ENCODE measurements at regions not wholly inside any gene's neighbourhood (a gene's known extent, or its start where the extent isn't known, plus 50 kb on each side); places are given as distances from the start of the nearest gene placed in this dataset.

DNA sequence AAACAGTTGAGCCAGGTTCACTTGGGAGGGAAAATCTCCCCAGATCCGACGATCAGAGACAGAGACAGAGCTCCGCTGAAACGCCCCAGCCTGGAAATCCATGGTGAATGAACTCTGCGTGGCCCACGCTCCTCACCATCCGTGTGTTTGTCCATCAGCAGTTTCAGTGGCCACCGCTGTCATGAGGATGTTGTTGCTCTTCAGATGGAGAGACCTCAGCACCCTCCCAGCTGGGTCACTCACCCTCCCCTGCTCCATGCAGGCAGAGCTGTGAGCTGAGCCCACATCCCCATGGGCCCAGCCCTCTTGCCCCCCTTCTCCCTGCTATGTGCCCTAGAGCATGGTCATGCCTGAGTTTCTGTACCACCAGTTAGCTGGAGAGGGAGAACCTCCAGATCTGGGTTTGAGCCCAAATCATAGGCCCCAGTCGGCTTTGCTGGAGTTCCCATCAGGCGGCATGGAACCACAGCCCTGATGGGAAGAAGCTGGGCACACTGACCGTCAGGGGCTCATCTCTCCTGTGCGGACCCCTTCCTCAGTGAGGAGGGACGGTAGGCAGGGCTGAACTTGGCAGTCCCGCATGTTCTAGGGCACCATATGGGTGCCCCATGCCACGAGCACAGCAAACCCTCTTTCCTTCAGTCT lies 154.4 kb upstream of the COL5A1 start:
- H3K4me3 ChIP-seq (ENCODE audit: low read length): no peak overlapping the region
- no peak for TF ChIP-seq CTCF (conservative IDR thresholded peaks at IDR 0.05; ENCODE audit: low read length)
- DNase-seq (ENCODE audit: low read depth): no peak

GRCh38 chr9:134488331-134489280 lies 153.0 kb upstream of the COL5A1 start:
- H3K4me3 ChIP-seq (ENCODE audit: low read length): no peak overlapping the region; the same call in 1 of the 2 replicates
- no peak for TF ChIP-seq CTCF (conservative IDR thresholded peaks at IDR 0.05; ENCODE audit: low read length)
- DNase-seq (ENCODE audit: low read depth): peak; percentile 62

DNA sequence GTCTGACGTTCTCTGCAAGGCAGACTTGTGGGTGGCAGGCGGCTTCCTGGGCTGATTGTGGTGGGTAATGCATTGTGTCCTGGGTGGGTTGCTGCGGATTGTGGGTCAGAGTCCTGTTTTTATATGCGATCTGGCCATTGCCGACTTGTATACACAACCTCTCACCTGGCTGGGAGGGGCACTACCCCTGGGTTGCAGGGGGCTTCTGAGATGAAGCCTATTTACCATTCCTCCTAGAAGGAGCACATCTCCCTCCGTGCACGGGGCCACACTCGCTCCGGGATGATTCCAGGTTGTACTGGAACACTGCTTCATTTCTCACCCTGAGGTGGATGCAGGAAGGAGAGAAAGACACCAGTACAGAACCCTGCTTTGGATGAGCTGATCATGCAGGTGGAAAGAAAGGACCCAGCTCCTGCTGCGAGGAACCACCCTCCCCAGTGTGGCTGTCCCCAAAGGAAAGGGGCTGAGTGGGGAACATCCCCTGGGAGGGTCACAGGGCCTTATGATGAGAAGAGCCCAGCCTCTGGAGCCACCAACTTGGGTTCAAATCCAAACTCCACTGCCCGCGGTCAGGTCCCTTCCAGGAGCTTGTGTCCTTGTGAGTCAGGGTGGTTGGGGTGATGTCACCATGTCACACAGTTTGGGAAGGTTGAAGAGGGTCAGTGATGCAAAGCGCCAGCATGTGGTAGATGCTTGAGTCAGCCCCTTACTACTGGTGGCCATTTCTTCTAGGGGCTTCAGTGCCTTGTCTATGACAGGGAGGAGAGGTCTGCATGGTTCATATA lies 151.8 kb upstream of the COL5A1 start:
- no peak overlapping the region for H3K4me3 ChIP-seq (ENCODE audit: low read length)
- no peak for DNase-seq (ENCODE audit: low read depth)
- no peak for TF ChIP-seq CTCF (conservative IDR thresholded peaks at IDR 0.05; ENCODE audit: low read length)

- DNase-seq (ENCODE audit: low read depth): no peak
- no peak for TF ChIP-seq CTCF (conservative IDR thresholded peaks at IDR 0.05; ENCODE audit: low read length)
- no peak overlapping the region for H3K4me3 ChIP-seq (ENCODE audit: low read length)
Measured at GRCh38 chr9:134490446-134490845, 151.2 kb upstream of the COL5A1 start.

DNA sequence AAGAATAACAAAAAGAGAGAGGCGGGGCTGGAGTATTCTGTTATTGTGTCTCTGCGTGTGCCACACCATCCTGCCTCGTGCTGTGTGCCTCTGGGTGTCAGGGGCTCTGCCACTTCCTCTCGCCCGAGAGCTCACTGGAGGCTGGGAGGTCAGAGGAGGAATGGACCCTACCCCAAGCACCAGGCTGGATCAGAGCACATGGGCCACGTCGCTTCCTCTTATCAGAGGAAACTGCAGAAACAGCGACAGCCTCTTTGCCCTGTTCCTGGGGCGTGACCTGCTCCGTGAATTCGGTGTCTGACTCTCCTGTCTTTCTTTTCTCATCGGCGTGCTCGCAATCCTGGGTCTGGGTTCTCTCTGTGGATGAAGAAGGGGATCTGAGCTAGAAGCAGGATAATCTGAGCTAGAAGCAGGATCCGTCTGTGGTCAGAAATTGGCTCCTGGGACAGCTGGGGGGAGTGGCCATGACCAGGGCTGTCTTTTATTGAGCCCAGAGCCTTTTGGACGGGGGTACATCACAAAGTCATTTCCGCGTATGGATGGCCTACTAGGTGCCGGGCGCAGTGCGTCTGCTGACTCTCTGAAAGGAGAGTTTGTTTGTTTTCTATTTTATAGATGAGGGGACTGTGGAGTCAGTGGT lies 150.3 kb upstream of the COL5A1 start:
- DNase-seq (ENCODE audit: low read depth): no peak

More for the DNA sequence above, 150.3 kb upstream of the COL5A1 start:
- no peak overlapping the region for H3K4me3 ChIP-seq (ENCODE audit: low read length)
- TF ChIP-seq CTCF (conservative IDR thresholded peaks at IDR 0.05; ENCODE audit: low read length): no peak

Measured in AG10803 (cell line).